ENCODE measurements at regions not wholly inside any gene's neighbourhood (a gene's known extent, or its start where the extent isn't known, plus 50 kb on each side); places are given as distances from the start of the nearest gene placed in this dataset.
A peak's percentile ranks its signal among the peaks of the same experiment; 100 is the strongest.

DNA sequence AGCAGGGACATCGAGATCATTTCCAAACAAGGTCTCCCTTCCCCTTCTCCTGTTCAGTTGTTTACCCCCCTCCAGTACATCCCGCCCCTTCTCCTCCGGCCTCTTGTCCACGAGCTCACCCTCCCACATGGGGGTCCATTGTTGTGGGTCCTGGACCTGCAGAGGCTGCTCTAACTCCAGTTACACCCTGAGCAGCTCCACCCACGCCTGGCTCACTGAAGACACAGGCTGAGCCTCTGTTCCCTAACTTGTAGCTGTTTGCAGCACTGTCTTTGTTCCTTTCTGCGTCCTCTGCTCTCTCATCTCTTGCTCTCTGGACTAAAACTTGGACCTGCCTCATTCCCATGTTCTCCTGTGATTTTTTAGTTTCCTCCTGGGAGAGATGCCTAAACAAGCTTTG, 377.5 kb downstream of the MED10 start:
- H3K4me1 ChIP-seq (ENCODE audit: insufficient read depth, low read length), result no peaks in the 10 kb centered on the region
- H2AFZ ChIP-seq (ENCODE audit: low read length), result no peak overlapping the region
- no peaks in the 10 kb centered on the region for H3K79me2 ChIP-seq (ENCODE audit: insufficient read depth, low read length)
- no peaks in the 10 kb centered on the region for H3K27me3 ChIP-seq (ENCODE audit: insufficient read depth, low read length)
- no peak overlapping the region for H3K4me2 ChIP-seq (ENCODE audit: insufficient read depth, insufficient read length, low read length)
- H2BK15ac ChIP-seq (ENCODE audit: low read depth, low read length), result no peak overlapping the region
- no peak overlapping the region for H2AK5ac ChIP-seq (ENCODE audit: insufficient read length, low read length)
- H3K4me3 Mint-ChIP-seq, result no peak overlapping the region
- no peak overlapping the region for H3K18ac ChIP-seq (ENCODE audit: insufficient read length, low read depth, low read length)
- H4K8ac ChIP-seq (replicated peaks; ENCODE audit: insufficient read length, low read depth, low read length), result no peak overlapping the region
- H4K5ac ChIP-seq (ENCODE audit: insufficient read length, low read depth, low read length), result no peak overlapping the region
- peaks cover 37% of the 10 kb centered on the region for H3K27me3 Mint-ChIP-seq (ENCODE audit: low read depth)
- TF ChIP-seq, protein P1, sequence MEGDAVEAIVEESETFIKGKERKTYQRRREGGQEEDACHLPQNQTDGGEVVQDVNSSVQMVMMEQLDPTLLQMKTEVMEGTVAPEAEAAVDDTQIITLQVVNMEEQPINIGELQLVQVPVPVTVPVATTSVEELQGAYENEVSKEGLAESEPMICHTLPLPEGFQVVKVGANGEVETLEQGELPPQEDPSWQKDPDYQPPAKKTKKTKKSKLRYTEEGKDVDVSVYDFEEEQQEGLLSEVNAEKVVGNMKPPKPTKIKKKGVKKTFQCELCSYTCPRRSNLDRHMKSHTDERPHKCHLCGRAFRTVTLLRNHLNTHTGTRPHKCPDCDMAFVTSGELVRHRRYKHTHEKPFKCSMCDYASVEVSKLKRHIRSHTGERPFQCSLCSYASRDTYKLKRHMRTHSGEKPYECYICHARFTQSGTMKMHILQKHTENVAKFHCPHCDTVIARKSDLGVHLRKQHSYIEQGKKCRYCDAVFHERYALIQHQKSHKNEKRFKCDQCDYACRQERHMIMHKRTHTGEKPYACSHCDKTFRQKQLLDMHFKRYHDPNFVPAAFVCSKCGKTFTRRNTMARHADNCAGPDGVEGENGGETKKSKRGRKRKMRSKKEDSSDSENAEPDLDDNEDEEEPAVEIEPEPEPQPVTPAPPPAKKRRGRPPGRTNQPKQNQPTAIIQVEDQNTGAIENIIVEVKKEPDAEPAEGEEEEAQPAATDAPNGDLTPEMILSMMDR (conservative IDR thresholded peaks at IDR 0.05), result no peak
- no CpG with 5 or more reads among the region's 6 CpGs for WGBS (ENCODE audit: extremely low coverage, insufficient read length, low lambda C conversion rate)
- no peaks in the 10 kb centered on the region for H3K36me3 Mint-ChIP-seq (ENCODE audit: insufficient read depth in 1 of 3, low read depth in 3 of 3)
- no peaks in the 10 kb centered on the region for H3K23me2 ChIP-seq (ENCODE audit: insufficient read length, low read depth, low read length, poor library complexity, severe bottlenecking)
- H3T11ph ChIP-seq (ENCODE audit: low read length), result no peak overlapping the region
- H2BK12ac ChIP-seq (ENCODE audit: insufficient read length, low read depth, low read length), result no peak overlapping the region
- no peaks in the 10 kb centered on the region for H4K20me1 ChIP-seq (ENCODE audit: control insufficient read depth, insufficient read depth, insufficient read length)
- H3K9me3 Mint-ChIP-seq, result peaks cover 0 to 3% of the 10 kb centered on the region in 2 experiments; a peak in 3 of 5 replicates
- no peak overlapping the region for H3K14ac ChIP-seq (ENCODE audit: insufficient read depth, low read length)
- no peak overlapping the region for H2BK5ac ChIP-seq (ENCODE audit: insufficient read length, low read length)
- H3K9ac ChIP-seq (ENCODE audit: extremely low read depth, insufficient read length, low read length), result no peak overlapping the region
- no peak overlapping the region for H2BK120ac ChIP-seq (ENCODE audit: low read depth, low read length, poor library complexity, severe bottlenecking)
- no peaks in the 10 kb centered on the region for H3K79me1 ChIP-seq (ENCODE audit: insufficient read depth, low read depth, low read length, poor library complexity, severe bottlenecking)
- DNase-seq, result no peak
- H2BK20ac ChIP-seq (ENCODE audit: low read depth, low read length, poor library complexity, severe bottlenecking), result no peak overlapping the region
- no peak overlapping the region for H4K91ac ChIP-seq (ENCODE audit: insufficient read length, low read depth, low read length)
- H3K9me3 ChIP-seq (ENCODE audit: control insufficient read depth, low read depth, low read length), result no peaks in the 10 kb centered on the region
- no peak overlapping the region for H3K27ac ChIP-seq (ENCODE audit: insufficient read length, low read depth, low read length)
- H3K23ac ChIP-seq (ENCODE audit: insufficient read length, low read depth, low read length), result no peak overlapping the region
- peak overlapping the region in 1 of 3 experiments; percentile 74; a peak in 2 of 7 replicates for H3K27ac Mint-ChIP-seq
- no peak overlapping the region for H3K56ac ChIP-seq (ENCODE audit: insufficient read length, low read depth, low read length)
- H3K4me1 Mint-ChIP-seq, result peaks cover 10% of the 10 kb centered on the region in 2 experiments
- no peak overlapping the region for H3K4ac ChIP-seq (ENCODE audit: low read depth, low read length)
